GM19238 (cell line): ENCODE measurements at regions not wholly inside any gene's neighbourhood (a gene's known extent, or its start where the extent isn't known, plus 50 kb on each side); places are given as distances from the start of the nearest gene placed in this dataset.

Experiments
- DNase-seq: peaks from one replicate; pipeline ENCODE4 v3.0.0; 2011; ENCODE audit warnings: low spot score; ENCODE audit not compliant: insufficient read length

- DNase-seq, result no peak
These were observed 186.7 kb upstream of the SLITRK2 start for GRCh38 chrX:145630806-145631435.

- DNase-seq, result no peak
These were observed 186.1 kb upstream of the SLITRK2 start for GRCh38 chrX:145631461-145631951.

- no peak for DNase-seq
These were observed 163.1 kb upstream of the SLITRK2 start for GRCh38 chrX:145654486-145654885.

- no peak for DNase-seq
These were observed 143.8 kb upstream of the SLITRK2 start for GRCh38 chrX:145673841-145674240.

GRCh38 chrX:145677109-145677817, 140.4 kb upstream of the SLITRK2 start:
- no peak for DNase-seq

GRCh38 chrX:145682518-145683298, 134.9 kb upstream of the SLITRK2 start:
- no peak for DNase-seq

- DNase-seq, result no peak
These were observed 130.5 kb upstream of the SLITRK2 start for GRCh38 chrX:145687146-145687545.

- DNase-seq, result no peak
These were observed 129.9 kb upstream of the SLITRK2 start for GRCh38 chrX:145687707-145688106.

- no peak for DNase-seq
These were observed 123.6 kb upstream of the SLITRK2 start for GRCh38 chrX:145694048-145694447.

- DNase-seq, result no peak
These were observed 101.9 kb upstream of the SLITRK2 start for GRCh38 chrX:145715641-145716138.

- no peak for DNase-seq
These were observed 101.4 kb upstream of the SLITRK2 start for GRCh38 chrX:145716226-145716625.

- no peak for DNase-seq
These were observed 90.2 kb upstream of the SLITRK2 start for GRCh38 chrX:145727476-145727875.

- DNase-seq, result no peak
These were observed 88.0 kb upstream of the SLITRK2 start for GRCh38 chrX:145729635-145730034.

GRCh38 chrX:145735036-145735435, 82.6 kb upstream of the SLITRK2 start:
- DNase-seq, result no peak

- no peak for DNase-seq
These were observed 65.7 kb upstream of the SLITRK2 start for GRCh38 chrX:145751943-145752342.
